ENCODE measurements at regions not wholly inside any gene's neighbourhood (a gene's known extent, or its start where the extent isn't known, plus 50 kb on each side); places are given as distances from the start of the nearest gene placed in this dataset.

DNA sequence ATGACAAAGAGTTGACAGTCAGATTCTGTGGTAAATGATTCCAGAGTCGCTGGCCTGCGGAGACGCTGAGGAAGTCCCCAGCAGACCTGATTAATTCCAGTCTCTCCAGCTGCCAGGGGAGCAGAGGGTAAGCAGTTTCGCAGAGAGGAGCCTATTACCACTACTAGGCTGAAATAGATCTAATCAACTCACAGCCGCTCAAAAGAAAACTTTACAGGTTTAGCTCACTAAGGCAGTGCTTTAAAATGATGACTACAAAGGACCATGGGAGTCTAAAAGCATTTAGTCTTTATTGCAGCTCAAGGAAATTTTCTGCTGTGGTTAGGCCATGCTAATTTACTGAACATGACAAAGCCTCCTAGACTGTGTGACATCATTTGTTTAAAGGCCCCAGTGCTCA is 445.6 kb upstream of the POU3F3 start:
- TF ChIP-seq, protein P1, sequence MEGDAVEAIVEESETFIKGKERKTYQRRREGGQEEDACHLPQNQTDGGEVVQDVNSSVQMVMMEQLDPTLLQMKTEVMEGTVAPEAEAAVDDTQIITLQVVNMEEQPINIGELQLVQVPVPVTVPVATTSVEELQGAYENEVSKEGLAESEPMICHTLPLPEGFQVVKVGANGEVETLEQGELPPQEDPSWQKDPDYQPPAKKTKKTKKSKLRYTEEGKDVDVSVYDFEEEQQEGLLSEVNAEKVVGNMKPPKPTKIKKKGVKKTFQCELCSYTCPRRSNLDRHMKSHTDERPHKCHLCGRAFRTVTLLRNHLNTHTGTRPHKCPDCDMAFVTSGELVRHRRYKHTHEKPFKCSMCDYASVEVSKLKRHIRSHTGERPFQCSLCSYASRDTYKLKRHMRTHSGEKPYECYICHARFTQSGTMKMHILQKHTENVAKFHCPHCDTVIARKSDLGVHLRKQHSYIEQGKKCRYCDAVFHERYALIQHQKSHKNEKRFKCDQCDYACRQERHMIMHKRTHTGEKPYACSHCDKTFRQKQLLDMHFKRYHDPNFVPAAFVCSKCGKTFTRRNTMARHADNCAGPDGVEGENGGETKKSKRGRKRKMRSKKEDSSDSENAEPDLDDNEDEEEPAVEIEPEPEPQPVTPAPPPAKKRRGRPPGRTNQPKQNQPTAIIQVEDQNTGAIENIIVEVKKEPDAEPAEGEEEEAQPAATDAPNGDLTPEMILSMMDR (IDR thresholded peaks at IDR 0.05 in 8 of 11, conservative IDR thresholded peaks at IDR 0.05 in 3 of 11) = no peak
- TF ChIP-seq POLR2A (IDR thresholded peaks at IDR 0.05) (no peak), POLR2AphosphoS5 (IDR thresholded peaks at IDR 0.05) (no peak)

Measured in spleen (tissue), 7 donors.